Neural cell (in vitro differentiated cells): ENCODE measurements at regions not wholly inside any gene's neighbourhood (a gene's known extent, or its start where the extent isn't known, plus 50 kb on each side); places are given as distances from the start of the nearest gene placed in this dataset.

Experiments used
- H2AFZ ChIP-seq: fragments of 200-600, 300-800 bp; sonication (generic), shearing (Covaris generic); 2 replicates; pipeline ENCODE4 v1.6.0; 2014; ENCODE audit warnings: low read depth, mild to moderate bottlenecking, antibody characterized with exemption, low read length, moderate library complexity
- H3F3A ChIP-seq: fragments of 200-600 bp; shearing (Covaris generic); 2 replicates; pipeline ENCODE4 v1.6.1; 2016; ENCODE audit warnings: mild to moderate bottlenecking, moderate library complexity, mixed read lengths, antibody characterized with exemption, low read length; ENCODE audit not compliant: insufficient read depth, poor library complexity, severe bottlenecking
- H3K27ac ChIP-seq: fragments of 200-600, 300-800 bp; sonication (generic), shearing (Covaris generic); 2 replicates; pipeline ENCODE4 v1.5.1; 2014; ENCODE audit warnings: mild to moderate bottlenecking, low read length, moderate library complexity
- H3K27me3 ChIP-seq: fragments of 300-800, 200-600 bp; sonication (generic), shearing (Covaris generic); 2 replicates; pipeline ENCODE4 v1.6.0; 2014; ENCODE audit warnings: mild to moderate bottlenecking, low read depth, low read length, moderate library complexity; ENCODE audit not compliant: insufficient read depth
- H3K36me3 ChIP-seq: fragments of 300-800, 200-600 bp; sonication (generic), shearing (Covaris generic); 2 replicates; pipeline ENCODE4 v1.5.1; 2014; ENCODE audit warnings: mild to moderate bottlenecking, antibody characterized with exemption, low read length, moderate library complexity; ENCODE audit not compliant: insufficient read depth
- H3K4me2 ChIP-seq: fragments of 300-800, 200-600 bp; sonication (generic), shearing (Covaris generic); 2 replicates; pipeline ENCODE4 v1.6.0; 2014; ENCODE audit warnings: mild to moderate bottlenecking, low read length
- H3K4me3 ChIP-seq: fragments of 300-800, 200-600 bp; sonication (generic), shearing (Covaris generic); 2 replicates; pipeline ENCODE4 v1.5.1; 2014; ENCODE audit warnings: mild to moderate bottlenecking, low read length, moderate library complexity
- H3K79me2 ChIP-seq: fragments of 200-600 bp; shearing (Covaris generic); replicated peaks from 2 replicates; pipeline ENCODE4 v1.6.0; 2014; ENCODE audit warnings: mild to moderate bottlenecking, low read length, moderate library complexity; ENCODE audit not compliant: insufficient read depth
- H3K9ac ChIP-seq: fragments of 300-800, 200-600 bp; sonication (generic), shearing (Covaris generic); 2 replicates; pipeline ENCODE4 v1.6.1; 2016; ENCODE audit warnings: mild to moderate bottlenecking, low read length, mixed read lengths
- H3K9me2 ChIP-seq: fragments of 200-600 bp; shearing (Covaris generic); 2 replicates; pipeline ENCODE4 v1.6.1; 2016; ENCODE audit warnings: mild to moderate bottlenecking, low read length, mixed read lengths; ENCODE audit not compliant: insufficient read depth
- H3K9me3 ChIP-seq: fragments of 200-600, 300-800 bp; sonication (generic), shearing (Covaris generic); 2 replicates; pipeline ENCODE4 v1.6.1; 2016; ENCODE audit warnings: mild to moderate bottlenecking, mixed run types, low read length, moderate library complexity, mixed read lengths
- H4K20me1 ChIP-seq: fragments of 200-600 bp; shearing (Covaris generic); 2 replicates; pipeline ENCODE4 v1.6.1; 2016; ENCODE audit warnings: mild to moderate bottlenecking, mixed run types; ENCODE audit not compliant: insufficient read depth
- EP300 ChIP-seq: fragments of 450-650 bp; conservative IDR thresholded peaks from 2 replicates; pipeline ENCODE4 v1.6.1; 2014; ENCODE audit warnings: antibody characterized with exemption, mild to moderate bottlenecking, moderate library complexity; ENCODE audit not compliant: poor library complexity, severe bottlenecking
- EZH2 ChIP-seq: fragments of 200-600, 300-800 bp; shearing (Covaris generic), sonication (generic); IDR thresholded peaks from 2 replicates; pipeline ENCODE4 v1.6.1; 2014; ENCODE audit warnings: antibody characterized with exemption, low read length, borderline replicate concordance, mild to moderate bottlenecking; ENCODE audit not compliant: insufficient read depth, poor library complexity, severe bottlenecking
- MXI1 ChIP-seq: fragments of 450-650 bp; conservative IDR thresholded peaks from 2 replicates; pipeline ENCODE4 v1.6.1; 2014; ENCODE audit warnings: antibody characterized with exemption, mild to moderate bottlenecking; ENCODE audit not compliant: poor library complexity, severe bottlenecking
- POLR2AphosphoS5 ChIP-seq: IDR thresholded peaks from 2 replicates; pipeline ENCODE4 v1.6.1; 2012
- RAD21 ChIP-seq: fragments of 450-650 bp; conservative IDR thresholded peaks from 2 replicates; pipeline ENCODE4 v1.6.1; 2014; ENCODE audit warnings: antibody characterized with exemption, mild to moderate bottlenecking, moderate library complexity
- SMC3 ChIP-seq: fragments of 450-650 bp; conservative IDR thresholded peaks from 2 replicates; pipeline ENCODE4 v1.6.1; 2014; ENCODE audit warnings: antibody characterized with exemption, mild to moderate bottlenecking, moderate library complexity; ENCODE audit not compliant: poor library complexity
- TAF1 ChIP-seq: IDR thresholded peaks from 2 replicates; pipeline ENCODE4 v1.6.1; 2012; ENCODE audit warnings: low read depth
- TF ChIP-seq, protein P1 (sequence below): fragments of 450-650 bp; IDR thresholded peaks from 2 replicates; pipeline ENCODE4 v1.5.1; 2014; ENCODE audit warnings: antibody characterized with exemption, mild to moderate bottlenecking, moderate library complexity; ENCODE audit not compliant: poor library complexity, severe bottlenecking
- TF ChIP-seq, protein P2 (sequence below): IDR thresholded peaks from 2 replicates; pipeline ENCODE4 v1.6.1; 2012; ENCODE audit warnings: borderline replicate concordance

DNA sequence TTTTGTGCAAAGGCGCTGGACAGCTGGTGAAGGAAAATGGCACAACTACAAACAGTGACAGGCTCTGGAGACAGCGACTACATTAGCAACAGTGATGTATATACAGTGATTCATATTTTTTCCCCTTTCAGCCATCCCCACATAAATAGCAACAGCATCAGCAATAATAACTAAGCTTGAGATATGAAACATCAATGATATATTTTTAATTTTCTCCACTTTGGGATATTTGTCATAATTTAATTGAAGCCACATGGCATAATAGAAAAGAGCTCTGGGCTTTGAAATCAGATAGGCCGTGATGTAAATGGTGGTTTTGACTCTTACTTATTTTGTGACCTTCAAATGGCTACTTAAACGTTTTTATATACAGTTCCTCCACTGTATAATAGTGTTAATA, 764.3 kb upstream of the PRMT6 start:
- no peaks in the 10 kb centered on the region for H3K9me2 ChIP-seq
- no peak overlapping the region for H2AFZ ChIP-seq
- no peaks in the 10 kb centered on the region for H3K27me3 ChIP-seq
- no peaks in the 10 kb centered on the region for H3K9me3 ChIP-seq
- H3F3A ChIP-seq, result no peaks in the 10 kb centered on the region
- H3K36me3 ChIP-seq, result no peaks in the 10 kb centered on the region
- H3K27ac ChIP-seq, result no peak overlapping the region
- H3K4me3 ChIP-seq, result no peak overlapping the region
- H3K79me2 ChIP-seq, result no peaks in the 10 kb centered on the region
- no peak overlapping the region for H3K4me2 ChIP-seq
- TF ChIP-seq RAD21, result no peak
- TF ChIP-seq, protein P1, sequence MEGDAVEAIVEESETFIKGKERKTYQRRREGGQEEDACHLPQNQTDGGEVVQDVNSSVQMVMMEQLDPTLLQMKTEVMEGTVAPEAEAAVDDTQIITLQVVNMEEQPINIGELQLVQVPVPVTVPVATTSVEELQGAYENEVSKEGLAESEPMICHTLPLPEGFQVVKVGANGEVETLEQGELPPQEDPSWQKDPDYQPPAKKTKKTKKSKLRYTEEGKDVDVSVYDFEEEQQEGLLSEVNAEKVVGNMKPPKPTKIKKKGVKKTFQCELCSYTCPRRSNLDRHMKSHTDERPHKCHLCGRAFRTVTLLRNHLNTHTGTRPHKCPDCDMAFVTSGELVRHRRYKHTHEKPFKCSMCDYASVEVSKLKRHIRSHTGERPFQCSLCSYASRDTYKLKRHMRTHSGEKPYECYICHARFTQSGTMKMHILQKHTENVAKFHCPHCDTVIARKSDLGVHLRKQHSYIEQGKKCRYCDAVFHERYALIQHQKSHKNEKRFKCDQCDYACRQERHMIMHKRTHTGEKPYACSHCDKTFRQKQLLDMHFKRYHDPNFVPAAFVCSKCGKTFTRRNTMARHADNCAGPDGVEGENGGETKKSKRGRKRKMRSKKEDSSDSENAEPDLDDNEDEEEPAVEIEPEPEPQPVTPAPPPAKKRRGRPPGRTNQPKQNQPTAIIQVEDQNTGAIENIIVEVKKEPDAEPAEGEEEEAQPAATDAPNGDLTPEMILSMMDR, result no peak
- TF ChIP-seq, protein P2, sequence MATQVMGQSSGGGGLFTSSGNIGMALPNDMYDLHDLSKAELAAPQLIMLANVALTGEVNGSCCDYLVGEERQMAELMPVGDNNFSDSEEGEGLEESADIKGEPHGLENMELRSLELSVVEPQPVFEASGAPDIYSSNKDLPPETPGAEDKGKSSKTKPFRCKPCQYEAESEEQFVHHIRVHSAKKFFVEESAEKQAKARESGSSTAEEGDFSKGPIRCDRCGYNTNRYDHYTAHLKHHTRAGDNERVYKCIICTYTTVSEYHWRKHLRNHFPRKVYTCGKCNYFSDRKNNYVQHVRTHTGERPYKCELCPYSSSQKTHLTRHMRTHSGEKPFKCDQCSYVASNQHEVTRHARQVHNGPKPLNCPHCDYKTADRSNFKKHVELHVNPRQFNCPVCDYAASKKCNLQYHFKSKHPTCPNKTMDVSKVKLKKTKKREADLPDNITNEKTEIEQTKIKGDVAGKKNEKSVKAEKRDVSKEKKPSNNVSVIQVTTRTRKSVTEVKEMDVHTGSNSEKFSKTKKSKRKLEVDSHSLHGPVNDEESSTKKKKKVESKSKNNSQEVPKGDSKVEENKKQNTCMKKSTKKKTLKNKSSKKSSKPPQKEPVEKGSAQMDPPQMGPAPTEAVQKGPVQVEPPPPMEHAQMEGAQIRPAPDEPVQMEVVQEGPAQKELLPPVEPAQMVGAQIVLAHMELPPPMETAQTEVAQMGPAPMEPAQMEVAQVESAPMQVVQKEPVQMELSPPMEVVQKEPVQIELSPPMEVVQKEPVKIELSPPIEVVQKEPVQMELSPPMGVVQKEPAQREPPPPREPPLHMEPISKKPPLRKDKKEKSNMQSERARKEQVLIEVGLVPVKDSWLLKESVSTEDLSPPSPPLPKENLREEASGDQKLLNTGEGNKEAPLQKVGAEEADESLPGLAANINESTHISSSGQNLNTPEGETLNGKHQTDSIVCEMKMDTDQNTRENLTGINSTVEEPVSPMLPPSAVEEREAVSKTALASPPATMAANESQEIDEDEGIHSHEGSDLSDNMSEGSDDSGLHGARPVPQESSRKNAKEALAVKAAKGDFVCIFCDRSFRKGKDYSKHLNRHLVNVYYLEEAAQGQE, result no peak
- no peak for TF ChIP-seq SMC3
- TF ChIP-seq MXI1, result no peak
- no peak for TF ChIP-seq EP300
- TF ChIP-seq TAF1, result no peak
- TF ChIP-seq EZH2, result no peak
- no peak for TF ChIP-seq POLR2AphosphoS5
- no peaks in the 10 kb centered on the region for H4K20me1 ChIP-seq
- H3K9ac ChIP-seq, result no peak overlapping the region

DNA sequence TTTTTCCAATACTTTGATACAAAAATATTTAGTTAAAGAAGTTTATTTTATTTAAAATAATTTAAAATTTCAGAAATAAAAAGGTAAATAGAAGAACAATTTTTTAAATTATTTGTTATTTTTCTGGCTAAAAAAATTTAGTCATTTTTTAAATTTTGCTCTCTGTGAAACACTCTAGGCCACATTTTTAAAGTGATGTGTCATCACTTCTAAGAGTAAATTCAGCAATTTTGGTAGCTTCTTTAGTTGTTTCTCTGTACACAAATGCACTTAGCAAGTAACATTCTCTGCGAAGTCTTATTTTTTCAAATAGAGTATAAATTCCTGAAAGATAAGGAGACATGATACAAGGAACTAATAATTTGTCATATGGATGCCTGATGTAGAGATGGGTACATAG, 760.0 kb upstream of the PRMT6 start:
- Histone ChIP-seq H3K9me3 (no peaks in the 10 kb centered on the region), H3K79me2 (no peaks in the 10 kb centered on the region), H3K4me2 (no peak overlapping the region), H3K27me3 (no peaks in the 10 kb centered on the region), H3K9ac (no peak overlapping the region), H3K36me3 (no peaks in the 10 kb centered on the region), H3K9me2 (no peaks in the 10 kb centered on the region), H2AFZ (no peak overlapping the region), H3K27ac (no peak overlapping the region), H3F3A (no peaks in the 10 kb centered on the region), H4K20me1 (no peaks in the 10 kb centered on the region), H3K4me3 (no peak overlapping the region)
- no peak for TF ChIP-seq POLR2AphosphoS5
- TF ChIP-seq, protein P2, result no peak
- no peak for TF ChIP-seq SMC3
- no peak for TF ChIP-seq EZH2
- no peak for TF ChIP-seq EP300
- no peak for TF ChIP-seq RAD21
- no peak for TF ChIP-seq TAF1
- TF ChIP-seq, protein P1, result no peak
